K562 (cell line): ENCODE measurements at regions not wholly inside any gene's neighbourhood (a gene's known extent, or its start where the extent isn't known, plus 50 kb on each side); places are given as distances from the start of the nearest gene placed in this dataset.

Source experiments
- ARID1B ChIP-seq: fragments of 450-650 bp; IDR thresholded peaks from 2 replicates; pipeline ENCODE4 v1.6.1; 2016; ENCODE audit warnings: antibody characterized with exemption, mild to moderate bottlenecking, inconsistent platforms
- BCL6 ChIP-seq: fragments of 250-450 bp; sonication (Bioruptor Pico); IDR thresholded peaks from 2 replicates; pipeline ENCODE4 v1.4.0; 2020
- CCNT2 ChIP-seq: IDR thresholded peaks from 2 replicates; pipeline ENCODE4 v1.6.1; 2011; ENCODE audit warnings: borderline replicate concordance, low read depth, mild to moderate bottlenecking, moderate library complexity, mixed read lengths, low read length; ENCODE audit not compliant: insufficient read length; ENCODE audit errors: extremely low read depth
- E2F6 ChIP-seq, 2 experiments: IDR thresholded peaks; 2 replicates each; pipeline ENCODE4 v1.6.1; 2011; ENCODE audit warnings: borderline replicate concordance in 1 of 2, control low read depth in 1 of 2, low read depth in 1 of 2, low read length in 1 of 2, mild to moderate bottlenecking in 1 of 2, mixed read lengths in 1 of 2, moderate library complexity in 1 of 2; ENCODE audit not compliant: insufficient read depth in 1 of 2, insufficient read length in 1 of 2, poor library complexity in 1 of 2, severe bottlenecking in 1 of 2; ENCODE audit errors: extremely low read depth in 1 of 2
- NFYB ChIP-seq: IDR thresholded peaks from 2 replicates; pipeline ENCODE4 v1.6.1; 2011; ENCODE audit warnings: mild to moderate bottlenecking, moderate library complexity; ENCODE audit not compliant: insufficient read length; ENCODE audit errors: extremely low read depth
- RBFOX2 ChIP-seq: fragments of 200-400 bp; formaldehyde crosslinking; IDR thresholded peaks from 2 replicates; pipeline ENCODE4 v1.6.1; 2017; ENCODE audit warnings: low read depth, mild to moderate bottlenecking, low read length, moderate library complexity
- RREB1 ChIP-seq: fragments of 250-450 bp; sonication (Bioruptor Pico); IDR thresholded peaks from 2 replicates; pipeline ENCODE4 v1.4.0; 2020
- ZBTB11 ChIP-seq, 3 experiments: fragments of 200-800 bp in 1 of 3; fragments of 250-450 bp in 1 of 3; fragments of 450-650 bp in 1 of 3; sonication (Bioruptor Pico) in 1 of 3; sonication (Bioruptor generic) in 1 of 3; formaldehyde crosslinking in 1 of 3; IDR thresholded peaks; 2 replicates each; pipeline versions ENCODE4 v1.6.1 to v1.8.0; 2016 to 2022; ENCODE audit warnings: mild to moderate bottlenecking in 2 of 3, missing genetic modification characterization in 2 of 3, missing compliant biosample characterization in 1 of 3, moderate library complexity in 1 of 3
- ZNF512 ChIP-seq: IDR thresholded peaks from 2 replicates; pipeline ENCODE4 v1.6.1; 2016; ENCODE audit warnings: missing genetic modification characterization, missing compliant biosample characterization
- ZNF551 ChIP-seq: fragments of 250-450 bp; sonication (Bioruptor Pico); IDR thresholded peaks from 2 replicates; pipeline ENCODE4 v1.5.0; 2021; ENCODE audit warnings: mild to moderate bottlenecking, moderate library complexity

GRCh38 chr20:47438464-47439381 lies 63.0 kb upstream of the NCOA3 start (continued):
- TF ChIP-seq RREB1 (CRISPR knock-in tag) (no peak), E2F6 (IDR thresholded peaks at IDR 0.05; ENCODE audit: borderline replicate concordance in 1 of 2, extremely low read depth in 1 of 2, insufficient read depth in 1 of 2, insufficient read length in 1 of 2, low read depth in 1 of 2, low read length in 1 of 2, poor library complexity in 1 of 2, severe bottlenecking in 1 of 2) (peak in 1 of 2 experiments; percentile 5), CCNT2 (no peak), RBFOX2 (no peak), NFYB (peak; percentile 87), ZNF512 (no peak), ZBTB11 (CRISPR knock-in tag; IDR thresholded peaks at IDR 0.05) (peak in 1 of 3 experiments; percentile 87; a peak in 2 of 6 replicates), ARID1B (no peak), BCL6 (CRISPR knock-in tag) (no peak), ZNF551 (CRISPR knock-in tag) (no peak)
